CD4-positive, alpha-beta T cell treated with Interleukin-17A for 4 hours (primary cell): ENCODE measurements at regions not wholly inside any gene's neighbourhood (a gene's known extent, or its start where the extent isn't known, plus 50 kb on each side); places are given as distances from the start of the nearest gene placed in this dataset.

ENCODE experiments used
- DNase-seq: peaks from one replicate; pipeline ENCODE4 v3.0.0-alpha.2; 2020; ENCODE audit warnings: mixed read lengths

- DNase-seq: no peak
Observed at GRCh38 chr9:28215536-28216299, 642.4 kb upstream of the C9orf72 start.

GRCh38 chr9:28232686-28233085 lies 659.4 kb upstream of the C9orf72 start:
- DNase-seq: no peak

- DNase-seq: no peak
Observed at GRCh38 chr9:28234133-28234893, 661.0 kb upstream of the C9orf72 start.

- DNase-seq: no peak
Observed at GRCh38 chr9:28234894-28235277, 661.6 kb upstream of the C9orf72 start.

GRCh38 chr9:28249424-28249823 lies 676.1 kb upstream of the C9orf72 start:
- no peak for DNase-seq

GRCh38 chr9:28255174-28255573 lies 681.9 kb upstream of the C9orf72 start:
- no peak for DNase-seq

- no peak for DNase-seq
Observed at GRCh38 chr9:28260330-28260729, 687.0 kb upstream of the C9orf72 start.

GRCh38 chr9:28264368-28264767 lies 691.1 kb upstream of the C9orf72 start:
- no peak for DNase-seq

- DNase-seq: no peak
Observed at GRCh38 chr9:28267351-28267750, 694.1 kb upstream of the C9orf72 start.

GRCh38 chr9:28270156-28270555 lies 696.9 kb upstream of the C9orf72 start:
- DNase-seq: no peak

- no peak for DNase-seq
Observed at GRCh38 chr9:28272127-28272526, 698.8 kb upstream of the C9orf72 start.

GRCh38 chr9:28287455-28287854 lies 714.2 kb upstream of the C9orf72 start:
- no peak for DNase-seq

- no peak for DNase-seq
Observed at GRCh38 chr9:28289746-28290145, 716.5 kb upstream of the C9orf72 start.

- DNase-seq: no peak
Observed at GRCh38 chr9:28293369-28294090, 720.2 kb upstream of the C9orf72 start.

GRCh38 chr9:28301281-28301680 lies 728.0 kb upstream of the C9orf72 start:
- no peak for DNase-seq

- no peak for DNase-seq
Observed at GRCh38 chr9:28317745-28318144, 744.5 kb upstream of the C9orf72 start.

GRCh38 chr9:28318515-28318914 lies 745.2 kb upstream of the C9orf72 start:
- DNase-seq: no peak

GRCh38 chr9:28319981-28320380 lies 746.7 kb upstream of the C9orf72 start:
- no peak for DNase-seq

GRCh38 chr9:28320616-28321015 lies 747.3 kb upstream of the C9orf72 start:
- DNase-seq: no peak

GRCh38 chr9:28329323-28329722 lies 756.0 kb upstream of the C9orf72 start:
- no peak for DNase-seq

- DNase-seq: no peak
Observed at GRCh38 chr9:28332648-28333047, 759.4 kb upstream of the C9orf72 start.

- no peak for DNase-seq
Observed at GRCh38 chr9:28341913-28342312, 768.6 kb upstream of the C9orf72 start.

- DNase-seq: no peak
Observed at GRCh38 chr9:28342815-28343338, 769.6 kb upstream of the C9orf72 start.
